ENCODE measurements at regions not wholly inside any gene's neighbourhood (a gene's known extent, or its start where the extent isn't known, plus 50 kb on each side); places are given as distances from the start of the nearest gene placed in this dataset.
"Not testable (repeated sequence)": the region's sequence is repeated elsewhere in the genome, so short reads cannot be mapped to it uniquely, and the experiment has no call there.

DNA sequence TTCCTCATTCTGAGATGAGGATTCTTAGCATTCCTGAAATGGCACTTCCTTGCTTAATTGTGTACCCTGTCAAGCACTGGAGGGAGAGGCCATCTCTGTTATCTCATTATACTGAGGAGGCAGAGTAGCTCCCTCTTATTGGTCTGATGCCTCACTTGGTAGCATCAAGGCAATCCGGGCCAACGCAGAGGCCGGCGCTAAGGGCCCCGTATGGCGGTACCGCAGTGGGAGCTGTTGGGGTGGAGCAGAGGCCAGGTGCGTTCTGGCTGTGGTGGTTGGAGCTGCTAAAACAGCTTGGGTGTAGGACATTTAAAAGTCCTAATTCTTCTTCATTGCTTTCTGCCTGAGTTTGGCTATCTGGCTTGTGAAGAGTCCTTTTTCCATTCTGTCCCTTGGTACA, 333.7 kb upstream of the NPAP1 start:
- not testable (repeated sequence) for H3K36me3 Mint-ChIP-seq (ENCODE audit: insufficient read depth in 1 of 3, low read depth in 3 of 3); H3K18ac ChIP-seq (ENCODE audit: insufficient read length, low read depth, low read length)

DNA sequence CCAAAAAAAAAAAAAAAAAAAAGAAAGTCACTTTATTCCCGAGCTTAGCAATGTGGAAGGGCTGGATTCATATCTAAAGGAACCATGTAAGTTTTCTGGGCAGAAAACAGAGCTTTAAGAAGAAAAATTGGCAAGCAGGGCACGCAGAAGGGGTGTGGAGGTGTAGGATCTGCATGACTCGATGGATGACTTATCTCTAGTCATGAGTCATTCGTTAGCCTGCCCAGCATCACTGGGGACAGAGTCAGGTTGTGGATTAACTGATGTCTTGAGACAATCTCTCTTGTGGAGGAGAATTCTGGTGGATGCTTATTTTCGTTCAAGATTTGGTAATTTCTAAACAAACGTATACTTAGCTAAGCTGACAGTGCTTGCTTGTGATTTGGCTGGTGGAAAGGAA, 322.8 kb upstream of the NPAP1 start:
- not testable (repeated sequence) for H3K27me3 ChIP-seq (ENCODE audit: insufficient read depth, low read length); H3K4me2 ChIP-seq (ENCODE audit: insufficient read depth, insufficient read length, low read length); H3K27ac Mint-ChIP-seq; H3T11ph ChIP-seq (ENCODE audit: low read length); H2AFZ ChIP-seq (ENCODE audit: low read length); H2BK15ac ChIP-seq (ENCODE audit: low read depth, low read length); H4K5ac ChIP-seq (ENCODE audit: insufficient read length, low read depth, low read length); H3K4ac ChIP-seq (ENCODE audit: low read depth, low read length); H3K56ac ChIP-seq (ENCODE audit: insufficient read length, low read depth, low read length); H2AK5ac ChIP-seq (ENCODE audit: insufficient read length, low read length); H3K23me2 ChIP-seq (ENCODE audit: insufficient read length, low read depth, low read length, poor library complexity, severe bottlenecking); H2BK12ac ChIP-seq (ENCODE audit: insufficient read length, low read depth, low read length); H3K27ac ChIP-seq (ENCODE audit: insufficient read length, low read depth, low read length); H2BK5ac ChIP-seq (ENCODE audit: insufficient read length, low read length); H3K4me3 Mint-ChIP-seq; H3K27me3 Mint-ChIP-seq (ENCODE audit: low read depth); H3K79me2 ChIP-seq (ENCODE audit: insufficient read depth, low read length); H4K20me1 ChIP-seq (ENCODE audit: control insufficient read depth, insufficient read depth, insufficient read length); H3K4me1 Mint-ChIP-seq; H3K79me1 ChIP-seq (ENCODE audit: insufficient read depth, low read depth, low read length, poor library complexity, severe bottlenecking); H4K8ac ChIP-seq (replicated peaks; ENCODE audit: insufficient read length, low read depth, low read length); H3K9me3 ChIP-seq (ENCODE audit: control insufficient read depth, low read depth, low read length); H3K36me3 Mint-ChIP-seq (ENCODE audit: insufficient read depth in 1 of 3, low read depth in 3 of 3); H2BK20ac ChIP-seq (ENCODE audit: low read depth, low read length, poor library complexity, severe bottlenecking); DNase-seq; H3K9ac ChIP-seq (ENCODE audit: extremely low read depth, insufficient read length, low read length); H3K14ac ChIP-seq (ENCODE audit: insufficient read depth, low read length); H3K4me1 ChIP-seq (ENCODE audit: insufficient read depth, low read length); H2BK120ac ChIP-seq (ENCODE audit: low read depth, low read length, poor library complexity, severe bottlenecking); H4K91ac ChIP-seq (ENCODE audit: insufficient read length, low read depth, low read length); H3K18ac ChIP-seq (ENCODE audit: insufficient read length, low read depth, low read length); H3K23ac ChIP-seq (ENCODE audit: insufficient read length, low read depth, low read length)
- WGBS (ENCODE audit: extremely low coverage, insufficient read length, low lambda C conversion rate), result no CpG with 5 or more reads among the region's 6 CpGs
- peaks cover 52 to 58% of the 10 kb centered on the region in 2 experiments for H3K9me3 Mint-ChIP-seq

More for the DNA sequence above, 333.7 kb upstream of the NPAP1 start:
- not testable (repeated sequence) for H2BK12ac ChIP-seq (ENCODE audit: insufficient read length, low read depth, low read length); H3K27ac ChIP-seq (ENCODE audit: insufficient read length, low read depth, low read length); H2BK5ac ChIP-seq (ENCODE audit: insufficient read length, low read length); H3K27me3 Mint-ChIP-seq (ENCODE audit: low read depth); H2AFZ ChIP-seq (ENCODE audit: low read length); H3K4ac ChIP-seq (ENCODE audit: low read depth, low read length); H4K5ac ChIP-seq (ENCODE audit: insufficient read length, low read depth, low read length); H3K4me3 Mint-ChIP-seq; H3K27ac Mint-ChIP-seq; H2AK5ac ChIP-seq (ENCODE audit: insufficient read length, low read length); H3K23ac ChIP-seq (ENCODE audit: insufficient read length, low read depth, low read length); H3K4me2 ChIP-seq (ENCODE audit: insufficient read depth, insufficient read length, low read length); H3K4me1 ChIP-seq (ENCODE audit: insufficient read depth, low read length); H3T11ph ChIP-seq (ENCODE audit: low read length); H3K23me2 ChIP-seq (ENCODE audit: insufficient read length, low read depth, low read length, poor library complexity, severe bottlenecking); H3K79me2 ChIP-seq (ENCODE audit: insufficient read depth, low read length); H2BK120ac ChIP-seq (ENCODE audit: low read depth, low read length, poor library complexity, severe bottlenecking); H3K9ac ChIP-seq (ENCODE audit: extremely low read depth, insufficient read length, low read length); H2BK20ac ChIP-seq (ENCODE audit: low read depth, low read length, poor library complexity, severe bottlenecking); H3K27me3 ChIP-seq (ENCODE audit: insufficient read depth, low read length); H3K14ac ChIP-seq (ENCODE audit: insufficient read depth, low read length); H3K4me1 Mint-ChIP-seq; H2BK15ac ChIP-seq (ENCODE audit: low read depth, low read length); H3K56ac ChIP-seq (ENCODE audit: insufficient read length, low read depth, low read length); H4K8ac ChIP-seq (replicated peaks; ENCODE audit: insufficient read length, low read depth, low read length); H4K91ac ChIP-seq (ENCODE audit: insufficient read length, low read depth, low read length); H3K79me1 ChIP-seq (ENCODE audit: insufficient read depth, low read depth, low read length, poor library complexity, severe bottlenecking); H4K20me1 ChIP-seq (ENCODE audit: control insufficient read depth, insufficient read depth, insufficient read length); DNase-seq
- H3K9me3 Mint-ChIP-seq, result peaks cover 37 to 45% of the 10 kb centered on the region in 2 experiments
- H3K9me3 ChIP-seq (ENCODE audit: control insufficient read depth, low read depth, low read length), result peaks cover 12% of the 10 kb centered on the region
- WGBS (ENCODE audit: extremely low coverage, insufficient read length, low lambda C conversion rate), result no CpG with 5 or more reads among the region's 8 CpGs
